DND-41 (cell line): ENCODE measurements at regions not wholly inside any gene's neighbourhood (a gene's known extent, or its start where the extent isn't known, plus 50 kb on each side); places are given as distances from the start of the nearest gene placed in this dataset.

Experiments used
- ATAC-seq: fragments of 200-7000 bp; cut with Tn5 transposase; 3 replicates; pipeline ENCODE4 v1.9.1; 2021; ENCODE audit warnings: low read depth; ENCODE audit not compliant: insufficient read depth
- DNase-seq: peaks from one replicate; pipeline ENCODE4 v3.0.0-alpha.2; 2020
- H2AFZ ChIP-seq: 2 replicates; pipeline ENCODE4 v1.6.0; 2012; ENCODE audit warnings: low read depth, low read length
- H3K27ac ChIP-seq: 2 replicates; pipeline ENCODE4 v1.5.1; 2012; ENCODE audit warnings: low read length, inconsistent platforms
- H3K27me3 ChIP-seq: fragments of 200-600 bp; sonication (generic); 2 replicates; pipeline ENCODE4 v1.6.0; 2012; ENCODE audit warnings: low read length, mild to moderate bottlenecking, inconsistent platforms; ENCODE audit not compliant: insufficient read depth, poor library complexity
- H3K36me3 ChIP-seq: 2 replicates; pipeline ENCODE4 v1.5.1; 2012; ENCODE audit warnings: low read length, inconsistent platforms; ENCODE audit not compliant: insufficient read depth
- H3K4me1 ChIP-seq: 2 replicates; pipeline ENCODE4 v1.5.1; 2012; ENCODE audit warnings: mild to moderate bottlenecking, low read length; ENCODE audit not compliant: insufficient read depth
- H3K4me2 ChIP-seq: 2 replicates; pipeline ENCODE4 v1.6.0; 2012; ENCODE audit warnings: mild to moderate bottlenecking, moderate library complexity, low read length, inconsistent platforms; ENCODE audit not compliant: insufficient read depth
- H3K4me3 ChIP-seq, 2 experiments: fragments of 200-600 bp in 1 of 2; shearing (Covaris generic) in 1 of 2; 2 replicates each; pipeline ENCODE4 v1.5.1; 2012 to 2016; ENCODE audit warnings: inconsistent platforms in 2 of 2, low read length in 2 of 2, mild to moderate bottlenecking in 2 of 2, low read depth in 1 of 2, moderate library complexity in 1 of 2
- H3K79me2 ChIP-seq: 2 replicates; pipeline ENCODE4 v1.6.0; 2012; ENCODE audit warnings: low read length, inconsistent platforms; ENCODE audit not compliant: insufficient read depth
- H3K9ac ChIP-seq: 2 replicates; pipeline ENCODE4 v1.6.0; 2012; ENCODE audit warnings: low read depth, mild to moderate bottlenecking, inconsistent platforms, low read length, moderate library complexity
- H3K9me3 ChIP-seq: 2 replicates; pipeline ENCODE4 v1.5.1; 2012; ENCODE audit warnings: low read length, moderate library complexity, mild to moderate bottlenecking, inconsistent platforms; ENCODE audit not compliant: insufficient read depth, severe bottlenecking
- H4K20me1 ChIP-seq: 2 replicates; pipeline ENCODE4 v1.6.0; 2012; ENCODE audit warnings: low read length; ENCODE audit not compliant: insufficient read depth
- EZH2 ChIP-seq: IDR thresholded peaks from 3 replicates; pipeline ENCODE4 v1.6.1; 2012; ENCODE audit warnings: borderline replicate concordance, low read depth, mild to moderate bottlenecking, moderate library complexity, low read length, inconsistent platforms; ENCODE audit not compliant: severe bottlenecking
- TF ChIP-seq, protein P1 (sequence below): IDR thresholded peaks from 2 replicates; pipeline ENCODE4 v1.5.1; 2012; ENCODE audit warnings: borderline replicate concordance, low read length, moderate library complexity, mild to moderate bottlenecking; ENCODE audit not compliant: poor library complexity, severe bottlenecking; ENCODE audit errors: extremely low read depth

DNA sequence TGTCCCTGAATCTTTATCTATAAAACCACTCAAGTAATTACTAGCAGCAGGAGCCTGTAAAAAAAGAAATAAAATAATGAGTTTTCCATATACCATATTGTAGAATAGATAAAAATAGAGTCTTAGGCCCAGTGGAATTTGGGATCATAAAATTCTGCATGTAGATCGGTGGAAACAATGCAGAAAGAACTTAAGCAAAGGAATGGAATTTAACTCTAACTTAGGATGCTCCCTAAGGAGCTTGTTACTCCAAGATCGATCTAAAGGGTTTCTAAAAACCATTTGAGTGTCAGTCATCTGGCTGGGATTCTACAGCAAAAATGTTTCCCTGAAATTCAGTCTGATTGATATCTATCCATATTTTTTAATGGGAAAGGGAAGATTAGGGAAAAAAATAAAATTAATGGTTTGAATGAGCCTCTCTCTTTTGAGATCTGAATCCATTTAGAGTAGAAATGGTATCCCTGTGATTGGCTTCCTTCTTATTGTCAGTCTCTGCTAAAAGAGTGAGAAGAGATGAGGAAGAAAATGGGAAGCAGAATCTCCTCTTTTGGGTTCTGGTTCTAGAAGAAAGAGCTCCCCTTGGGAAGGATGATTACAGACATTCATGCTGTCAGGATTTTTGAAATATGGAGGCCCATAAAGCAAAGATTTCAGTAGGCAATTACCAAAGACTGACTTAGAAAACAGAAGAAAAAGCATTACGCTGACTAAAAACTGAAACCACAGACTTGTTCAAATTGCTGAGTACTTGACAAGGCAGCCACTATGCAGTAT lies 564.3 kb upstream of the MARCKS start:
- TF ChIP-seq EZH2 = no peak
- TF ChIP-seq, protein P1, sequence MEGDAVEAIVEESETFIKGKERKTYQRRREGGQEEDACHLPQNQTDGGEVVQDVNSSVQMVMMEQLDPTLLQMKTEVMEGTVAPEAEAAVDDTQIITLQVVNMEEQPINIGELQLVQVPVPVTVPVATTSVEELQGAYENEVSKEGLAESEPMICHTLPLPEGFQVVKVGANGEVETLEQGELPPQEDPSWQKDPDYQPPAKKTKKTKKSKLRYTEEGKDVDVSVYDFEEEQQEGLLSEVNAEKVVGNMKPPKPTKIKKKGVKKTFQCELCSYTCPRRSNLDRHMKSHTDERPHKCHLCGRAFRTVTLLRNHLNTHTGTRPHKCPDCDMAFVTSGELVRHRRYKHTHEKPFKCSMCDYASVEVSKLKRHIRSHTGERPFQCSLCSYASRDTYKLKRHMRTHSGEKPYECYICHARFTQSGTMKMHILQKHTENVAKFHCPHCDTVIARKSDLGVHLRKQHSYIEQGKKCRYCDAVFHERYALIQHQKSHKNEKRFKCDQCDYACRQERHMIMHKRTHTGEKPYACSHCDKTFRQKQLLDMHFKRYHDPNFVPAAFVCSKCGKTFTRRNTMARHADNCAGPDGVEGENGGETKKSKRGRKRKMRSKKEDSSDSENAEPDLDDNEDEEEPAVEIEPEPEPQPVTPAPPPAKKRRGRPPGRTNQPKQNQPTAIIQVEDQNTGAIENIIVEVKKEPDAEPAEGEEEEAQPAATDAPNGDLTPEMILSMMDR = no peak
- ATAC-seq = no peak
- Histone ChIP-seq H3K79me2 (no peaks in the 10 kb centered on the region), H3K27ac (no peak overlapping the region), H3K4me2 (no peak overlapping the region), H3K4me1 (no peaks in the 10 kb centered on the region), H2AFZ (no peak overlapping the region), H3K9me3 (no peaks in the 10 kb centered on the region), H3K27me3 (no peaks in the 10 kb centered on the region), H3K4me3 (no peak overlapping the region), H4K20me1 (no peaks in the 10 kb centered on the region), H3K9ac (no peak overlapping the region), H3K36me3 (no peaks in the 10 kb centered on the region)
- no peak for DNase-seq

DNA sequence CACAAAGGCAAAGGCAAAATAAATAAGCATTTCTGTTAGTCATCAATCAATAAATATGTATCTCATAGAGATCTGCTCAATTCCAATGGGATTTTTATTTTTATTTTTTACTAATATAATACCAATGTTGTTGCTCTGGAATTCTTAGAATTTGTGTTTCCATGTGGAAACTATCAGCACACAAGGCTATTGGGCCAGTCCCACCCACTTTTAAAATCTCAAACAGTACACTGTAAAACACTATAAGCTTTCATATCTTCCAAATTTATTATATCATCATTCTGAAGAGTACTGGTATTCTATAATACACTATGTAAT lies 563.8 kb upstream of the MARCKS start:
- Histone ChIP-seq H2AFZ (no peak overlapping the region), H3K27ac (no peak overlapping the region), H3K4me2 (no peak overlapping the region), H3K4me3 (no peak overlapping the region), H3K36me3 (no peaks in the 10 kb centered on the region), H3K79me2 (no peaks in the 10 kb centered on the region), H3K27me3 (no peaks in the 10 kb centered on the region), H3K9ac (no peak overlapping the region), H3K4me1 (no peaks in the 10 kb centered on the region), H4K20me1 (no peaks in the 10 kb centered on the region), H3K9me3 (no peaks in the 10 kb centered on the region)
- no peak for TF ChIP-seq EZH2
- TF ChIP-seq, protein P1 = no peak
- DNase-seq (no peak), ATAC-seq (no peak)

DNA sequence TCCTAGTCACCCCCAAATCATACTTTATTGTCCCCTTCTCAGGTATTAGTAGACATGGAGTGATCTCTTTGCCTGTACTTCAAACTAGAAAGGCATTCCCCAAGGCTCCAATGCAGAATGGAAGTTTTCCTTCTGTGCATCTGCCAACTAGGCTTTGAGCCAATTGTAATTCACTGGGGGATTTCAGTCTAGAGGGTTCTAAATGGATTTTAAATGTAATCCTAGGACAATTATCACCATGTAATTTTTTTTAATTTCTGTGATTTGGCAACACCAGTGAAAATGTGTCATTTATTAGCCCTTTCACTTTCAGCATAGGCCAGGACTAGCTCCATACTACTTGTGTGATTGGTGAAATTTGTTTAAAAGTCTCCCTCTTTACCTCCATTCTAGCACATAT lies 557.6 kb upstream of the MARCKS start:
- Histone ChIP-seq H3K4me2 (no peak overlapping the region), H3K4me3 (no peak overlapping the region), H4K20me1 (no peaks in the 10 kb centered on the region), H3K9me3 (no peaks in the 10 kb centered on the region), H3K36me3 (no peaks in the 10 kb centered on the region), H2AFZ (no peak overlapping the region), H3K9ac (no peak overlapping the region), H3K27me3 (no peaks in the 10 kb centered on the region), H3K4me1 (no peaks in the 10 kb centered on the region), H3K79me2 (no peaks in the 10 kb centered on the region), H3K27ac (no peak overlapping the region)
- ATAC-seq = no peak
- DNase-seq = no peak
- TF ChIP-seq, protein P1 = no peak
- no peak for TF ChIP-seq EZH2
